IMR-90 (cell line): ENCODE measurements at regions not wholly inside any gene's neighbourhood (a gene's known extent, or its start where the extent isn't known, plus 50 kb on each side); places are given as distances from the start of the nearest gene placed in this dataset.

Experiments used
- ATAC-seq: fragments of 200-7000 bp; cut with Tn5 transposase; 2 replicates; pipeline ENCODE4 v1.9.1; 2020; ENCODE audit warnings: low read depth, mild to moderate bottlenecking, moderate library complexity
- BruUV-seq: library from RNA; stranded (reverse); fragments of 400-500 nt; replicated peaks from 2 replicates; lab custom pipeline; 2021; lab: Mats Ljungman, UMichigan
- CTCF ChIA-PET: fragments of 300-600 bp; formaldehyde crosslinking; extraction: SDS; loops from one replicate; lab custom pipeline; 2021; ENCODE audit warnings: antibody characterized with exemption; lab: Yijun Ruan, JAX
- POLR2A ChIA-PET: fragments of 300-600 bp; sonication (Branson Sonifier 250); formaldehyde crosslinking; loops from one replicate; lab custom pipeline; 2022; ENCODE audit warnings: antibody characterized with exemption; ENCODE audit not compliant: unreplicated experiment; lab: Charles Lee
- DNase-seq: peaks from one replicate; pipeline ENCODE4 v3.0.0; 2013
- H2AFZ ChIP-seq: replicated peaks from 2 replicates; pipeline ENCODE3; 2013; ENCODE audit warnings: low read length, mild to moderate bottlenecking; ENCODE audit not compliant: poor library complexity
- H2AK5ac ChIP-seq: 2 replicates; pipeline ENCODE4 v1.6.1; 2013; ENCODE audit warnings: low read depth, low read length, inconsistent platforms
- H2AK9ac ChIP-seq: replicated peaks from 2 replicates; pipeline ENCODE3; 2013; ENCODE audit warnings: mild to moderate bottlenecking, low read depth, low read length, moderate library complexity; ENCODE audit not compliant: poor library complexity
- H2BK120ac ChIP-seq: 2 replicates; pipeline ENCODE4 v1.6.1; 2013; ENCODE audit warnings: low read depth, low read length, inconsistent platforms
- H2BK15ac ChIP-seq: 3 replicates; pipeline ENCODE4 v1.6.1; 2013; ENCODE audit warnings: low read depth, low read length, inconsistent platforms
- H2BK20ac ChIP-seq: 2 replicates; pipeline ENCODE4 v1.6.1; 2013; ENCODE audit warnings: low read depth, mild to moderate bottlenecking, inconsistent platforms, low read length, moderate library complexity
- H2BK5ac ChIP-seq: 2 replicates; pipeline ENCODE4 v1.6.1; 2013; ENCODE audit warnings: mild to moderate bottlenecking, low read depth, low read length, inconsistent platforms; ENCODE audit not compliant: poor library complexity, severe bottlenecking
- H3K14ac ChIP-seq: replicated peaks from 2 replicates; pipeline ENCODE4 v1.6.1; 2013; ENCODE audit warnings: low read depth, low read length, inconsistent platforms
- H3K18ac ChIP-seq: 2 replicates; pipeline ENCODE4 v1.6.1; 2013; ENCODE audit warnings: low read depth, low read length, control low read depth
- H3K23ac ChIP-seq: 2 replicates; pipeline ENCODE4 v1.6.1; 2013; ENCODE audit warnings: low read depth, low read length, inconsistent platforms
- H3K27ac ChIP-seq: 2 replicates; pipeline ENCODE4 v1.5.1; 2013; ENCODE audit warnings: mild to moderate bottlenecking, control low read depth, low read length; ENCODE audit not compliant: insufficient read depth
- H3K27me3 ChIP-seq: 2 replicates; pipeline ENCODE4 v1.6.1; 2013; ENCODE audit warnings: low read length; ENCODE audit not compliant: control insufficient read depth, insufficient read depth
- H3K36me3 ChIP-seq: 2 replicates; pipeline ENCODE4 v1.6.1; 2013; ENCODE audit warnings: low read length, mixed read lengths; ENCODE audit not compliant: control insufficient read depth, insufficient read depth
- H3K4ac ChIP-seq: 2 replicates; pipeline ENCODE4 v1.6.1; 2013; ENCODE audit warnings: low read depth, low read length, inconsistent platforms
- H3K4me1 ChIP-seq: 2 replicates; pipeline ENCODE4 v1.6.1; 2013; ENCODE audit warnings: low read length, mixed read lengths; ENCODE audit not compliant: control insufficient read depth, insufficient read depth
- H3K4me2 ChIP-seq: 2 replicates; pipeline ENCODE4 v1.6.1; 2013; ENCODE audit warnings: low read depth, mild to moderate bottlenecking, control low read depth, low read length, moderate library complexity
- H3K4me3 ChIP-seq: 2 replicates; pipeline ENCODE4 v1.5.1; 2013; ENCODE audit warnings: low read depth, mild to moderate bottlenecking, control low read depth, low read length, moderate library complexity; ENCODE audit not compliant: insufficient read depth
- H3K56ac ChIP-seq: 2 replicates; pipeline ENCODE4 v1.6.1; 2013; ENCODE audit warnings: low read length, inconsistent platforms; ENCODE audit not compliant: insufficient read depth; ENCODE audit errors: extremely low read depth
- H3K79me1 ChIP-seq, 2 experiments: 2 replicates each; pipeline ENCODE4 v1.6.1; 2013; ENCODE audit warnings: low read length in 2 of 2, inconsistent platforms in 1 of 2, low read depth in 1 of 2
- H3K9ac ChIP-seq: 2 replicates; pipeline ENCODE4 v1.6.1; 2013; ENCODE audit warnings: low read depth, low read length, control low read depth
- H3K9me1 ChIP-seq: 2 replicates; pipeline ENCODE4 v1.6.1; 2013; ENCODE audit warnings: low read length, inconsistent platforms; ENCODE audit not compliant: insufficient read depth
- H3K9me3 ChIP-seq: 2 replicates; pipeline ENCODE4 v1.6.1; 2013; ENCODE audit warnings: low read length; ENCODE audit not compliant: control insufficient read depth, insufficient read depth
- H4K20me1 ChIP-seq: 2 replicates; pipeline ENCODE4 v1.6.1; 2013; ENCODE audit warnings: low read length, inconsistent platforms; ENCODE audit not compliant: insufficient read depth
- H4K5ac ChIP-seq: 2 replicates; pipeline ENCODE4 v1.6.1; 2013; ENCODE audit warnings: mild to moderate bottlenecking, low read depth, low read length, control low read depth
- H4K8ac ChIP-seq, 2 experiments: 2 replicates each; pipeline ENCODE4 v1.6.1; 2013; ENCODE audit warnings: low read depth in 2 of 2, low read length in 2 of 2, control low read depth in 1 of 2, inconsistent platforms in 1 of 2
- H4K91ac ChIP-seq: 2 replicates; pipeline ENCODE4 v1.6.1; 2013; ENCODE audit warnings: low read depth, low read length, inconsistent platforms; ENCODE audit not compliant: insufficient read depth
- BHLHE40 ChIP-seq: fragments of 150-350 bp; IDR thresholded peaks from 2 replicates; pipeline ENCODE4 v1.6.1; 2016; ENCODE audit warnings: mild to moderate bottlenecking, low read depth, low read length
- CEBPB ChIP-seq: IDR thresholded peaks from 2 replicates; pipeline ENCODE4 v1.6.1; 2012; ENCODE audit warnings: low read depth, low read length, improper control_type of control experiment
- CTCF ChIP-seq: conservative IDR thresholded peaks from 2 replicates; pipeline ENCODE4 v1.5.1; 2012; ENCODE audit warnings: mild to moderate bottlenecking, low read depth, low read length, improper control_type of control experiment
- ELK1 ChIP-seq: fragments of 150-350 bp; IDR thresholded peaks from 2 replicates; pipeline ENCODE4 v1.6.1; 2016; ENCODE audit warnings: low read depth, mild to moderate bottlenecking, low read length, moderate library complexity, borderline replicate concordance
- POLR2A ChIP-seq: IDR thresholded peaks from 2 replicates; pipeline ENCODE4 v1.6.1; 2012; ENCODE audit warnings: mild to moderate bottlenecking, low read depth, low read length
- RAD21 ChIP-seq: IDR thresholded peaks from 2 replicates; pipeline ENCODE4 v1.6.1; 2012; ENCODE audit warnings: low read length, improper control_type of control experiment
- RCOR1 ChIP-seq: IDR thresholded peaks from 2 replicates; pipeline ENCODE4 v1.6.1; 2012; ENCODE audit warnings: mild to moderate bottlenecking, low read length, improper control_type of control experiment; ENCODE audit not compliant: insufficient replicate concordance
- SMC3 ChIP-seq: fragments of 150-350 bp; IDR thresholded peaks from 2 replicates; pipeline ENCODE4 v1.6.1; 2016; ENCODE audit warnings: low read depth, mild to moderate bottlenecking, antibody characterized with exemption, low read length, moderate library complexity
- WGBS, 2 experiments: methylation state at CpG; one replicate each; pipeline versions ENCODE4 v1.1.5 to v1.1.7; 2013; ENCODE audit warnings: missing lambda C conversion rate in 2 of 2; ENCODE audit not compliant: insufficient read length in 1 of 2; ENCODE audit errors: extremely low coverage in 2 of 2; 5-methylcytosine and 5-hydroxymethylcytosine counted together
- dilution Hi-C: fragments of 300-500 bp; cut with HindIII; formaldehyde crosslinking; loops from one replicate; pipeline ENCODE4 v1.14.3; 2018; ENCODE audit warnings: low sequenced_read_pairs; ENCODE audit not compliant: unreplicated experiment
- in situ Hi-C: fragments of 300-500 bp; cut with MboI; formaldehyde crosslinking; loops from 3 replicates; pipeline ENCODE4 v1.14.3; 2019; ENCODE audit warnings: low sequenced_read_pairs, inconsistent platforms, mixed read lengths
- intact Hi-C: fragments of 100-400 bp; cut with micrococcal nuclease; formaldehyde crosslinking; loops from 2 replicates; pipeline ENCODE4 v1.10.0; 2022

- intact Hi-C loops, result no loop called here
- H3K4me1 ChIP-seq, result no peaks in the 10 kb centered on the region
- H3K4me3 ChIP-seq, result no peak overlapping the region
- no peak overlapping the region for H3K23ac ChIP-seq
- H3K9me3 ChIP-seq, result peaks cover 3% of the 10 kb centered on the region; the same call in 1 of the 2 replicates
- H3K4me2 ChIP-seq, result no peak overlapping the region
- no peaks in the 10 kb centered on the region for H4K20me1 ChIP-seq
- no peak overlapping the region for H2AK5ac ChIP-seq
- no peak overlapping the region for H2BK120ac ChIP-seq
- no peak overlapping the region for H3K56ac ChIP-seq
- no peak overlapping the region for H2BK15ac ChIP-seq
- H2AFZ ChIP-seq, result no peak overlapping the region
- dilution Hi-C loops, result no loop called here
- H3K9me1 ChIP-seq, result no peaks in the 10 kb centered on the region; the same call in 1 of the 2 replicates
- H3K9ac ChIP-seq, result no peak overlapping the region
- 30% methylated on average over 2 of the region's 13 CpGs; no CpG with 5 or more reads in 1 of the 2 experiments for WGBS, 2 experiments
- no peak overlapping the region for H3K27ac ChIP-seq
- no peaks in the 10 kb centered on the region for H3K36me3 ChIP-seq
- no peak overlapping the region for H3K4ac ChIP-seq
- no peak overlapping the region for H4K5ac ChIP-seq
- ChIA-PET CTCF (no interaction called here), POLR2A (no interaction called here)
- H3K27me3 ChIP-seq, result peaks cover 9% of the 10 kb centered on the region
- no peak overlapping the region for H2AK9ac ChIP-seq
- H4K91ac ChIP-seq, result no peak overlapping the region
- H3K79me1 ChIP-seq, result no peaks in the 10 kb centered on the region
- no peak overlapping the region for H2BK5ac ChIP-seq
- TF ChIP-seq SMC3 (no peak), ELK1 (no peak), POLR2A (no peak), RAD21 (no peak), CTCF (no peak), RCOR1 (no peak), CEBPB (no peak), BHLHE40 (no peak)
- ATAC-seq (no peak), DNase-seq (no peak)
- no peak overlapping the region for H3K14ac ChIP-seq
- in situ Hi-C loops, result no loop called here
- no peak overlapping the region for H3K18ac ChIP-seq
- BruUV-seq, result no TSS peak
- H2BK20ac ChIP-seq, result no peak overlapping the region
- no peak overlapping the region for H4K8ac ChIP-seq
Observed at GRCh38 chr9:126024581-126025230, 277.5 kb downstream of the PBX3 start.
